H1 (cell line): ENCODE measurements at regions not wholly inside any gene's neighbourhood (a gene's known extent, or its start where the extent isn't known, plus 50 kb on each side); places are given as distances from the start of the nearest gene placed in this dataset.

Experiments
- CTBP2 ChIP-seq: IDR thresholded peaks from 2 replicates; pipeline ENCODE4 v1.7.0; 2011; ENCODE audit warnings: borderline replicate concordance, mild to moderate bottlenecking, moderate library complexity, mixed read lengths, low read length; ENCODE audit not compliant: insufficient read depth, insufficient read length
- MAFK ChIP-seq: IDR thresholded peaks from 2 replicates; pipeline ENCODE4 v1.6.1; 2012; ENCODE audit warnings: low read depth, mild to moderate bottlenecking, improper control_type of control experiment, low read length
- RAD21 ChIP-seq, 2 experiments: IDR thresholded peaks in 1 of 2; conservative IDR thresholded peaks in 1 of 2; 2 replicates each; pipeline ENCODE4 v1.6.1; 2011; ENCODE audit warnings: low read depth in 2 of 2, low read length in 2 of 2, improper control_type of control experiment in 1 of 2, inconsistent platforms in 1 of 2, mild to moderate bottlenecking in 1 of 2, moderate library complexity in 1 of 2
- TAF1 ChIP-seq: IDR thresholded peaks from 2 replicates; pipeline ENCODE4 v1.6.1; 2011; ENCODE audit warnings: mild to moderate bottlenecking, low read depth, low read length
- TF ChIP-seq, protein P1 (sequence below): IDR thresholded peaks from 2 replicates; pipeline ENCODE4 v1.6.1; 2011; ENCODE audit warnings: low read depth, mild to moderate bottlenecking, low read length; ENCODE audit not compliant: insufficient read depth
- TF ChIP-seq, protein P2 (sequence below): IDR thresholded peaks from 2 replicates; pipeline ENCODE4 v1.6.1; 2012; ENCODE audit warnings: inconsistent platforms
- TF ChIP-seq, protein P3 (sequence below): IDR thresholded peaks from 2 replicates; pipeline ENCODE4 v1.6.1; 2012; ENCODE audit warnings: inconsistent platforms

DNA sequence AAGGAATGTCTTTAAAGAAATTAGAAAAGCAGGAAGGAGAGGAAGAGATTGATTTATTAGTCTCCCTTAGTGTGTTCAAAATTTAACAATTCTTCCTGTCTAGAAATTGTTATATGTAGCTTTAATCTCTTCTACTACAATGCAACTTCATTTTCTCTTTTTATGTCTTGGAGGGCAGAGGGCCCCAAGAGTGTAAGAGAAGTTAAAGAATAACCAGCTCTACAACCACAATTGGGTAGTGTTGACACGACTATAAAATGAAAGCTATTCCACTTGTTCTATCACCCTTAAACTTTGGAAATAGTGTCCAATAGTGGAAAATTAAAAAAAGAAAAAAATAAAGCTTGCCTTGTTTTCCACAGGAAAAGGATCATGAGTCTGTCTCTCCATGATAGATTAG, 82.6 kb upstream of the DPYD start (continued):
- TF ChIP-seq, protein P1, sequence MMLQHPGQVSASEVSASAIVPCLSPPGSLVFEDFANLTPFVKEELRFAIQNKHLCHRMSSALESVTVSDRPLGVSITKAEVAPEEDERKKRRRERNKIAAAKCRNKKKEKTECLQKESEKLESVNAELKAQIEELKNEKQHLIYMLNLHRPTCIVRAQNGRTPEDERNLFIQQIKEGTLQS, result no peak
- TF ChIP-seq RAD21 (IDR thresholded peaks at IDR 0.05 in 1 of 2, conservative IDR thresholded peaks at IDR 0.05 in 1 of 2; ENCODE audit: low read depth in 2 of 2, low read length in 2 of 2), result no peak
- TF ChIP-seq, protein P2, sequence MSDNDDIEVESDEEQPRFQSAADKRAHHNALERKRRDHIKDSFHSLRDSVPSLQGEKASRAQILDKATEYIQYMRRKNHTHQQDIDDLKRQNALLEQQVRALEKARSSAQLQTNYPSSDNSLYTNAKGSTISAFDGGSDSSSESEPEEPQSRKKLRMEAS, result no peak
- TF ChIP-seq TAF1, result no peak
- TF ChIP-seq, protein P3, sequence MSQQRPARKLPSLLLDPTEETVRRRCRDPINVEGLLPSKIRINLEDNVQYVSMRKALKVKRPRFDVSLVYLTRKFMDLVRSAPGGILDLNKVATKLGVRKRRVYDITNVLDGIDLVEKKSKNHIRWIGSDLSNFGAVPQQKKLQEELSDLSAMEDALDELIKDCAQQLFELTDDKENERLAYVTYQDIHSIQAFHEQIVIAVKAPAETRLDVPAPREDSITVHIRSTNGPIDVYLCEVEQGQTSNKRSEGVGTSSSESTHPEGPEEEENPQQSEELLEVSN, result no peak
- no peak for TF ChIP-seq CTBP2
- no peak for TF ChIP-seq MAFK
- TF ChIP-seq, all 59 proteins: peak for 0
